ENCODE measurements at regions not wholly inside any gene's neighbourhood (a gene's known extent, or its start where the extent isn't known, plus 50 kb on each side); places are given as distances from the start of the nearest gene placed in this dataset.

DNA sequence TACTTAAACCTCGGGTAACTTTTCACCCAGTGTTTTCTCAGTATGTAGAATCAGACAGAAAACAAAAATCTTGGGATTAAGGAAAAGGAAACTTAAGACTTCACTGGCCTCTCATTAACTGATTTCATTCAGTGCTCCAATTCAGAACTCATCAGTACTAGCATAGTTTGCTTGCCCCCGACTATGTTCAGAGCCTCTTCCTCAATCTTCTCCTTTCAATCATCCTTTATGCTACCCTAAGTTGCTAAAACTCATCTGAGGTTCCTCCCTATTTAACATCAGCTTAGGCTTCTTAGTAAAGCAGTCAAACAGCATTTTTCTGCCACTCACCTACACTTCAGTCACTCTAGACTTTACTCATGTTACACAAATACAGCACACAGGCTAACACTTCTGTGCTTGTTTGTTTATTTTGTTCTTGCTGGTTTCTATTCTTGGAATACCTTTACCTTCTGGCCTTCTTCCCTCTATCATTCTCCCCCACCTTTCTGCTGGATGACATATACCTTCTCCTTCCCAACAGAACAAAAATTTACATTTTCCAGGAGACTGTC, 163.0 kb upstream of the TLL1 start:
- Histone ChIP-seq H3K27ac (ENCODE audit: low read length) (no peak overlapping the region), H3K36me3 (ENCODE audit: control insufficient read depth, low read depth, low read length) (no peaks in the 10 kb centered on the region), H3K9ac (ENCODE audit: low read length) (no peak overlapping the region), H3K4me1 (ENCODE audit: control insufficient read depth, low read depth, low read length) (peaks cover 4% of the 10 kb centered on the region), H3K27me3 (ENCODE audit: control insufficient read depth, insufficient read depth, low read length) (no peaks in the 10 kb centered on the region), H3K9me3 (ENCODE audit: control insufficient read depth, low read depth, low read length) (no peaks in the 10 kb centered on the region), H3K4me3 (ENCODE audit: low read length) (no peak overlapping the region)

DNA sequence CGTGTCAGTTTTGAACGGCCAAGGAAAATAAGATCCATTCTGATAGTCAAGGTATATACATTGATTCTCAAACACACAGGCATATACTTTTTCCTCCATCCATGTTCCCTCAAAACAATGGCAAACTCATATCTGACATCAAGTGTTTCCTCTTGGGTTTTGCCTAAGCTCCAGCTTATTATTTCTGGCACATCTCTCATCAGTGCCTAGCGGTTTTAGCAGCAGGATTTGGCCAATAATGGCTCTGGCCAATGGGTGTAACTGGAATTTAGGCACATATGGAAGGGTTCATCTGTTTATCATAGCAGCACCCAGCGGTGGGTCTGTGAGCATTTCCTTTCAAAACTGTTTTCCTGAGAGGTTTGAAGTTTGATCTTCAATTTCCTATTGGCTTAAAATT, 161.6 kb upstream of the TLL1 start:
- no peak overlapping the region for H3K9ac ChIP-seq (ENCODE audit: low read length)
- peaks cover 4% of the 10 kb centered on the region for H3K4me1 ChIP-seq (ENCODE audit: control insufficient read depth, low read depth, low read length)
- no peaks in the 10 kb centered on the region for H3K27me3 ChIP-seq (ENCODE audit: control insufficient read depth, insufficient read depth, low read length)
- no peaks in the 10 kb centered on the region for H3K36me3 ChIP-seq (ENCODE audit: control insufficient read depth, low read depth, low read length)
- H3K9me3 ChIP-seq (ENCODE audit: control insufficient read depth, low read depth, low read length): no peaks in the 10 kb centered on the region
- H3K4me3 ChIP-seq (ENCODE audit: low read length): no peak overlapping the region
- no peak overlapping the region for H3K27ac ChIP-seq (ENCODE audit: low read length)

DNA sequence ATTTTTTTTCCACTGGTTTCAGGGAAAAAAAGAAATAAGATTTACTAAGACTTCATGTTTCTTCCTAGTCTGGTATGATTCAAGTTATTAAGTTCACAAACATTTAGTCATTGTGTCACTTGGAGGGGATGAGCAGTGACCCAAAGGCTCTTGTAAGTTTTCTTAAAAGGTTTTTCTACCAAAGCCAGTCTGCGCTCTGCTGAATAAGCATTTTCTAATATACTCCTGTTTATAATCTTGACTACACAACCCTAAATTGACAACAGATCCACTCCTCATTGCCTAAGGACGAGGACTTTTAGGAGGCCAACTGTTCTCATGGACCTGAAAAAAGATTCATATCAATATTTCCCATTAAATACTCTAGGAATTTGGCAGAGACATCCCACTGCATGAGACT, 161.1 kb upstream of the TLL1 start:
- Histone ChIP-seq H3K27ac (ENCODE audit: low read length) (no peak overlapping the region), H3K9ac (ENCODE audit: low read length) (no peak overlapping the region), H3K4me3 (ENCODE audit: low read length) (no peak overlapping the region), H3K4me1 (ENCODE audit: control insufficient read depth, low read depth, low read length) (peaks cover 4% of the 10 kb centered on the region), H3K9me3 (ENCODE audit: control insufficient read depth, low read depth, low read length) (no peaks in the 10 kb centered on the region), H3K27me3 (ENCODE audit: control insufficient read depth, insufficient read depth, low read length) (no peaks in the 10 kb centered on the region), H3K36me3 (ENCODE audit: control insufficient read depth, low read depth, low read length) (no peaks in the 10 kb centered on the region)

DNA sequence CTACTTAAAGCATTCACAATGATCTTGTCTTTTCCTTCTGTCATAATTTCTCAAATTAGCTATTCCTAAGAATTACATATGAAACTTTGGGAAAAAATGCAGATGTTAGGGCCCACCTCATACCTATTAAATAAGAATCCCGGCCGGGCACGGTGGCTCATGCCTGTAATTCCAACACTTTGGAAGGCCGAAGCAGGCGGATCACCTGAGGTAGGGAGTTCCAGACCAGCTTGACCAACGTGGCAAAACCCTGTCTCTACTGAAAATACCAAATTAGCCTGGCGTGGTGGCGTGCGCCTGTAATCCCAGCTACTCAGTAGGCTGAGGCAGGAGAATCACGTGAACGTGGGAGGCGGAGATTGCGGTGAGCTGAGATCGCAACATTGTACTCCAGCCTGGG, 158.4 kb upstream of the TLL1 start:
- no peaks in the 10 kb centered on the region for H3K27me3 ChIP-seq (ENCODE audit: control insufficient read depth, insufficient read depth, low read length)
- H3K9ac ChIP-seq (ENCODE audit: low read length): no peak overlapping the region
- no peak overlapping the region for H3K4me3 ChIP-seq (ENCODE audit: low read length)
- H3K9me3 ChIP-seq (ENCODE audit: control insufficient read depth, low read depth, low read length): no peaks in the 10 kb centered on the region
- no peak overlapping the region for H3K27ac ChIP-seq (ENCODE audit: low read length)
- H3K4me1 ChIP-seq (ENCODE audit: control insufficient read depth, low read depth, low read length): no peaks in the 10 kb centered on the region
- H3K36me3 ChIP-seq (ENCODE audit: control insufficient read depth, low read depth, low read length): no peaks in the 10 kb centered on the region

DNA sequence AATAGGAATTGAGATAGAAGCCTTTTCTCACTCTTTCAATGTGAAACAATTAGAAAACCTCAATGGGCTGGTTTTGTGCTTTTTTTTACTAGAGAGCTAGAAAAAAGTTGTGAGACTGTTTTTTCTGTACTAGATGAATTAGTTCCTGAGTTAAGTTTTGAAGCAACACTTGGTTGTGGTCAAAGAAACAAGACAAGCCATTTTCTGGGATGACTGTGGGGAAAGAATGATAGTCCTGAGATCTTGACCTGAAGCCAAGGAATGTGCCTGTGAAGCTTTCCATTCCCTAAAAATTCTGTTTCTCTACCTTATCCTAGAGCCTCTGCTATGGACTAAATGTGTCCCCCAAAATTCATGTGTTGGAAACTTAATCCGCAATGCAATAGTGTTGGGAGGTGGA, 157.8 kb upstream of the TLL1 start:
- Histone ChIP-seq H3K9ac (ENCODE audit: low read length) (no peak overlapping the region), H3K36me3 (ENCODE audit: control insufficient read depth, low read depth, low read length) (no peaks in the 10 kb centered on the region), H3K9me3 (ENCODE audit: control insufficient read depth, low read depth, low read length) (no peaks in the 10 kb centered on the region), H3K27me3 (ENCODE audit: control insufficient read depth, insufficient read depth, low read length) (no peaks in the 10 kb centered on the region), H3K4me1 (ENCODE audit: control insufficient read depth, low read depth, low read length) (no peaks in the 10 kb centered on the region), H3K27ac (ENCODE audit: low read length) (no peak overlapping the region), H3K4me3 (ENCODE audit: low read length) (no peak overlapping the region)

DNA sequence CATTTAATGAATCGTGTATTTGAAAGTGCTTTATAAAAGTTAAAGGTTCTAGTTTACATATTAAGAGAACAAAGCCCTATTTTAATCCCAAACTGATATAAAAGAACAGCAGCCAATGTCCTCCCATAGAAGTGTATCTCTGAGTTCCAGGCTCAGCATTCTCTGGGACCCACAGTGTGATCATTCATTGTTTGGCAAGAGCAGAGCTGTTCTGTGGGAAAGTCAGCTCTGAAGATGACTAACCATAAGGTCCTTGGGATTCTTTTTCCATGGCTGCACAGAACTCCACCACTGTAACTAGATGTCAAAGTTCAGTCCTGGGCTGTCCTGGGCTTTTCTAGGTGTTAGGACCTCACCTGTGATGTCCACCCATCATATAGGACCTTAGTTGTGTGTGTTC, 157.0 kb upstream of the TLL1 start:
- Histone ChIP-seq H3K4me1 (ENCODE audit: control insufficient read depth, low read depth, low read length) (no peaks in the 10 kb centered on the region), H3K9ac (ENCODE audit: low read length) (no peak overlapping the region), H3K4me3 (ENCODE audit: low read length) (no peak overlapping the region), H3K27me3 (ENCODE audit: control insufficient read depth, insufficient read depth, low read length) (no peaks in the 10 kb centered on the region), H3K36me3 (ENCODE audit: control insufficient read depth, low read depth, low read length) (no peaks in the 10 kb centered on the region), H3K9me3 (ENCODE audit: control insufficient read depth, low read depth, low read length) (no peaks in the 10 kb centered on the region), H3K27ac (ENCODE audit: low read length) (no peak overlapping the region)

DNA sequence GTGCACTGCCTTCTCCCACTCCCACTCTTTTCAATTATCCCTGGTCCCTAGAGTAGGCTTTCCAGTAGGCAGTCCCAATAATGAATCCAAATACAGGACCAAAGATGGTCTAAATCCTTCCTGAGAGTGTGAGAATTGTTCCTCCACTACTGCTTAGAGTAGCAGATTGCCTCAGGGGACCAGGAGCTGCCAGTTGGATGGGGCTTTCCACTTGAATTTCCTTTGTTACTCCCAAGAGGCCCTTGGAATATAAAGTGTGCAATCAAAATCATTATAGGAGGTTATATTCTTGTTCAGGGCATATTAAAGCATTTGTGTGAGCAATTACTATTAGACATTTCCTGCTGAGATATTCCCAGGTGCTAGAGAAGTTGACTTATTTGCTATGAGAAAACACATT, 156.6 kb upstream of the TLL1 start:
- Histone ChIP-seq H3K4me1 (ENCODE audit: control insufficient read depth, low read depth, low read length) (no peaks in the 10 kb centered on the region), H3K36me3 (ENCODE audit: control insufficient read depth, low read depth, low read length) (no peaks in the 10 kb centered on the region)

DNA sequence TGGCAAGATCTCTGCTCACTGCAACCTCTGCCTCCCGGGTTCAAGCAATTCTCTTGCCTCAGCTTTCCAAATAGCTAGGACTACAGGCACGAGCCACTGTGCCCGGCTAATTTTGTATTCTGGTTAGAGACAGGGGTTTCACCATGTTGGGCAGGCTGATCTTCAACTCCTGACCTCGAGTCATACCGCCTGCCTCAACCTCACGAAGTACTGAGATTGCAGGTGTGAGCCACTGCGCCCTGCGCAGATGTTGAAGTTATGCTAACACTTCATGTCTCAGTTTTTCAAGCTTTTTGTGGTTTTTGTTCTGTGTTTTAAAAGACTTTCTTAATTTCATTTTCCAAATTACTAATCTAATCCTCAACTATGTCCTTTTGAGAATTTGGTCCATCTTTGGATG, 154.4 kb upstream of the TLL1 start:
- no peaks in the 10 kb centered on the region for H3K9me3 ChIP-seq (ENCODE audit: control insufficient read depth, low read depth, low read length)
- H3K27me3 ChIP-seq (ENCODE audit: control insufficient read depth, insufficient read depth, low read length): no peaks in the 10 kb centered on the region
- H3K36me3 ChIP-seq (ENCODE audit: control insufficient read depth, low read depth, low read length): no peaks in the 10 kb centered on the region
- no peak overlapping the region for H3K27ac ChIP-seq (ENCODE audit: low read length)
- no peak overlapping the region for H3K9ac ChIP-seq (ENCODE audit: low read length)
- H3K4me3 ChIP-seq (ENCODE audit: low read length): no peak overlapping the region
- H3K4me1 ChIP-seq (ENCODE audit: control insufficient read depth, low read depth, low read length): peaks cover 15% of the 10 kb centered on the region

More for the DNA sequence above, 156.6 kb upstream of the TLL1 start:
- Histone ChIP-seq H3K9ac (ENCODE audit: low read length) (no peak overlapping the region), H3K4me3 (ENCODE audit: low read length) (no peak overlapping the region), H3K27me3 (ENCODE audit: control insufficient read depth, insufficient read depth, low read length) (no peaks in the 10 kb centered on the region), H3K9me3 (ENCODE audit: control insufficient read depth, low read depth, low read length) (no peaks in the 10 kb centered on the region), H3K27ac (ENCODE audit: low read length) (no peak overlapping the region)

DNA sequence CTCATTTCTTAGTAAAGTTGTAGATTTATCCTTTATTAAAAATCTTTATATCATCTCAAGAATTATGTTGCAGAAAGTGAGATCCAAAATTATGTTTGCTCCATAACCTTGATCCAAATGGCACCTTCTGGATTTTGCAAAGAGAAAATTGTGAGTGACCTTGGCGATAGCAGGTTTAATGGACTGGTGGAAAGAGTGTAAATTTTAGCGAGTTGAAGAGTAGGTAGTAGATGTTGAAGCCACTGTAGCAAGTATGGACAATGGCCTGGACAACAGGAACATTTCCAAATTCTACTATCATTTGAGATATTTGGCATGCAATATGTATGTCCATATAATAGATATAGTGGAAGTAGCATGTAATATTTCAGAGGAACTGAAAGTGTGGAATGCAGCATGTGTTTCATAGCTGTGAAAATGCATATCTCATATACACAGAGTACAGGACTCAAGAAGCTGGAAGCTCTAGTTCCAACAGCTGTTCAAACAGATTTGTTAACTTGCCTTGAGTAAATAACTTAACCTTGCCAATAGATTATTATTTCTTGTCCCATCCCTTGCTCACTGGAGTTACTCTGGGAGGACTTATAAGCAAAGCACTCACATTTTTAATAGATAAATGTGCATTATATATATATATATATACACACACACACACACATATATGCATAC, 152.5 kb upstream of the TLL1 start:
- no peaks in the 10 kb centered on the region for H3K9me3 ChIP-seq (ENCODE audit: control insufficient read depth, low read depth, low read length)
- no peak overlapping the region for H3K9ac ChIP-seq (ENCODE audit: low read length)
- no peaks in the 10 kb centered on the region for H3K27me3 ChIP-seq (ENCODE audit: control insufficient read depth, insufficient read depth, low read length)
- peaks cover 27% of the 10 kb centered on the region for H3K4me1 ChIP-seq (ENCODE audit: control insufficient read depth, low read depth, low read length)
- H3K27ac ChIP-seq (ENCODE audit: low read length): no peak overlapping the region
- no peaks in the 10 kb centered on the region for H3K36me3 ChIP-seq (ENCODE audit: control insufficient read depth, low read depth, low read length)
- no peak overlapping the region for H3K4me3 ChIP-seq (ENCODE audit: low read length)

DNA sequence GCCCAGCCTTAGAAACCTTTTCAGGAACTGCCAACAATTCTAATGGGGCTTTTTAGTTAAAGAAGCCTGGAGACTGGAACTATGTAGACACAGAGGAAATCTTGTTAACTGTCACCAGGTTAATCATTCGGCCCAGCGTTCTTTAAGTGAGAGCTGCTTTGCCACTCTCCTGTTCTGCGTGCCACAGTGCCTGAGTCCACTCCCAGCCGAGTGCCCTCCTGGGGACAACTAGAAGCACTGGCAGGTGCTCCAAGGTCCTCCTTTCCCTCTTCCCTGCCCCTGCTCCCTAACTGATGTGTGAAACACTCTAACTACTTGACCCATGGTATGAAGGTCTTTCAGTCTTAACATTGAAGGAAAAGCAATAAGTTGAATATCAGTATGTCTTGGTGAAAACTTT, 151.2 kb upstream of the TLL1 start:
- Histone ChIP-seq H3K36me3 (ENCODE audit: control insufficient read depth, low read depth, low read length) (no peaks in the 10 kb centered on the region), H3K4me1 (ENCODE audit: control insufficient read depth, low read depth, low read length) (peaks cover 27% of the 10 kb centered on the region), H3K4me3 (ENCODE audit: low read length) (no peak overlapping the region), H3K9me3 (ENCODE audit: control insufficient read depth, low read depth, low read length) (no peaks in the 10 kb centered on the region), H3K27ac (ENCODE audit: low read length) (no peak overlapping the region), H3K27me3 (ENCODE audit: control insufficient read depth, insufficient read depth, low read length) (no peaks in the 10 kb centered on the region), H3K9ac (ENCODE audit: low read length) (no peak overlapping the region)

DNA sequence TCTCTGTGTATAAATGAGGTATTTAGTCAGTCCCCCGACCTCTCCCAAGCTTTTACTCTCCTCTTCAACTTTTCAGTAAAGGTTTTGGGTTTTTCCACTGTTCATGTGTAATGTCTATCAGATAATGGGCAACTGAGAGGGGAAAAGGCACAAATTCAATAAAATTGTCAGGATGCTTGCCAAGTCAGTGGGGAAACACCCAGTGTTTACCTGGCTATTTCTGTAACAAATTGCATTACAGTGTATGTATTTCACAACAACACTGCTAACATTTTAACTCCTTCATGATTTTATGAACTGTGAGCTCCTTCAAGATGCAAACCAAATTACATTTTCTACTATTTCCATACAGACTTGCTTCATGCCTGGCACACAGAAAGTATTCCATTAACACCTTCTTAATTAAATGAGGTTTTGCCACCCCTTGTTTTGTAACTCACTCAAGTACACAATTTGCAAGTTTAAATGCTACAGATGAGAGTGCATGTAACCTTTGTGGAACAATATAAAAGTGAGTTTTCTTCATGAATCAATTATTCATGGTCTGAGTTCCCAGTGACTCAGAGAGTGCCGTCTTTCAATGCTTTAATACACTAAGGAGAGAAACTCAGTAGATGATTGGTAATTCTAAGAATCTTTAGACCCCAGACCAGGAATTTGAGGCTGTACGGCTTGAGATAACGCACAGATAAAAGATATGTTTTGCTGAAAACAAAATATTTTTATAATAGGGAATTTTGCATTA, 149.8 kb upstream of the TLL1 start:
- Histone ChIP-seq H3K9ac (ENCODE audit: low read length) (no peak overlapping the region), H3K4me3 (ENCODE audit: low read length) (no peak overlapping the region), H3K27ac (ENCODE audit: low read length) (no peak overlapping the region), H3K4me1 (ENCODE audit: control insufficient read depth, low read depth, low read length) (peaks cover 27% of the 10 kb centered on the region), H3K27me3 (ENCODE audit: control insufficient read depth, insufficient read depth, low read length) (no peaks in the 10 kb centered on the region), H3K36me3 (ENCODE audit: control insufficient read depth, low read depth, low read length) (no peaks in the 10 kb centered on the region), H3K9me3 (ENCODE audit: control insufficient read depth, low read depth, low read length) (no peaks in the 10 kb centered on the region)

DNA sequence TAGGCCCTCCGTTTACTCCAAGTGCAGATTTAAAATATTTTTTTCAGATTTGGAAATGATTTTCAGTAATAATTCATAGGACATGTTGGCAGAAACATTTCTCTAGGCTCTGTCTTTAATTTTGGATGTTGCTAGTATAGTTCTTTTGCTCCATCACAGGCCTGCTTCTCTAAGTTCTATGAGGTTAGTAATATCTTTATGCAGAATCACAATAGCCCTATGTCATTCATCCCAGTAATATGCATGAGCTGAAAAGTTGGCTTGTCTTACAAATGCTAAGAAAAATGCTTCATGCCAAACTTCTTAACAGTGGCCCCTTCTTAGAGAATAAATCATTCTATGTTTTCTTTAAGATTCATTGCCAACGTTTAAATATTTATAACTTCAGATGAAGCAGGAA, 148.3 kb upstream of the TLL1 start:
- Histone ChIP-seq H3K27ac (ENCODE audit: low read length) (no peak overlapping the region), H3K9me3 (ENCODE audit: control insufficient read depth, low read depth, low read length) (no peaks in the 10 kb centered on the region), H3K4me3 (ENCODE audit: low read length) (no peak overlapping the region), H3K4me1 (ENCODE audit: control insufficient read depth, low read depth, low read length) (peaks cover 27% of the 10 kb centered on the region), H3K36me3 (ENCODE audit: control insufficient read depth, low read depth, low read length) (no peaks in the 10 kb centered on the region), H3K27me3 (ENCODE audit: control insufficient read depth, insufficient read depth, low read length) (no peaks in the 10 kb centered on the region), H3K9ac (ENCODE audit: low read length) (no peak overlapping the region)

All from iPS-18a (cell line).